ENCODE measurements at regions not wholly inside any gene's neighbourhood (a gene's known extent, or its start where the extent isn't known, plus 50 kb on each side); places are given as distances from the start of the nearest gene placed in this dataset.

DNA sequence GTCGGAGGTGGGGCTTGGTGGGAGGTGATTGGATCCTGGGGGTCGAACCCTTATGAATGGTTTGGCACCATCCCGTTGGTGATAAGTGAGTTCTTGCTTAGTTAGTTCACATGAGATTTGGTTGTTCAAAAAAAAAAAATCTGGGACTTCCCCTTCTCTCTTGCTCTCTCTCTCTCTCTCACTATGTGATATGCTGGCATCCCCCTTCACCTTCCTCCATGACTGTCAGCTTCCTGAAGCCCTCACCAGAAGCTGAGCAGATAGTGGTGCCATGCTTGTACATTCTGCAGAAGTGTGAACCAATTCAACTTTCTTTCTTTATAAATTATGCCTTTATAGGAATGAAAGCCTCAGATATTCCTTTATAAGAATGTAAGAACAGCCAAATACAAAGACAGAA lies 269.7 kb upstream of the APCDD1 start:
- Histone ChIP-seq H3K27me3 (no peaks in the 10 kb centered on the region), H3K27ac (no peak overlapping the region), H3K36me3 (no peaks in the 10 kb centered on the region), H3K4me1 (no peaks in the 10 kb centered on the region), H3K9me3 (no peaks in the 10 kb centered on the region), H3K4me3 (replicated peaks in 1 of 3) (no peak overlapping the region)
- 94 to 95% methylated on average over 3 of the region's 3 CpGs for WGBS, 2 donors
- no peak for DNase-seq
- TF ChIP-seq, protein P1, sequence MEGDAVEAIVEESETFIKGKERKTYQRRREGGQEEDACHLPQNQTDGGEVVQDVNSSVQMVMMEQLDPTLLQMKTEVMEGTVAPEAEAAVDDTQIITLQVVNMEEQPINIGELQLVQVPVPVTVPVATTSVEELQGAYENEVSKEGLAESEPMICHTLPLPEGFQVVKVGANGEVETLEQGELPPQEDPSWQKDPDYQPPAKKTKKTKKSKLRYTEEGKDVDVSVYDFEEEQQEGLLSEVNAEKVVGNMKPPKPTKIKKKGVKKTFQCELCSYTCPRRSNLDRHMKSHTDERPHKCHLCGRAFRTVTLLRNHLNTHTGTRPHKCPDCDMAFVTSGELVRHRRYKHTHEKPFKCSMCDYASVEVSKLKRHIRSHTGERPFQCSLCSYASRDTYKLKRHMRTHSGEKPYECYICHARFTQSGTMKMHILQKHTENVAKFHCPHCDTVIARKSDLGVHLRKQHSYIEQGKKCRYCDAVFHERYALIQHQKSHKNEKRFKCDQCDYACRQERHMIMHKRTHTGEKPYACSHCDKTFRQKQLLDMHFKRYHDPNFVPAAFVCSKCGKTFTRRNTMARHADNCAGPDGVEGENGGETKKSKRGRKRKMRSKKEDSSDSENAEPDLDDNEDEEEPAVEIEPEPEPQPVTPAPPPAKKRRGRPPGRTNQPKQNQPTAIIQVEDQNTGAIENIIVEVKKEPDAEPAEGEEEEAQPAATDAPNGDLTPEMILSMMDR (IDR thresholded peaks at IDR 0.05): no peak
- no peak for TF ChIP-seq POLR2A (IDR thresholded peaks at IDR 0.05)
- intact Hi-C loops (cut with DNase I): no loop called here

DNA sequence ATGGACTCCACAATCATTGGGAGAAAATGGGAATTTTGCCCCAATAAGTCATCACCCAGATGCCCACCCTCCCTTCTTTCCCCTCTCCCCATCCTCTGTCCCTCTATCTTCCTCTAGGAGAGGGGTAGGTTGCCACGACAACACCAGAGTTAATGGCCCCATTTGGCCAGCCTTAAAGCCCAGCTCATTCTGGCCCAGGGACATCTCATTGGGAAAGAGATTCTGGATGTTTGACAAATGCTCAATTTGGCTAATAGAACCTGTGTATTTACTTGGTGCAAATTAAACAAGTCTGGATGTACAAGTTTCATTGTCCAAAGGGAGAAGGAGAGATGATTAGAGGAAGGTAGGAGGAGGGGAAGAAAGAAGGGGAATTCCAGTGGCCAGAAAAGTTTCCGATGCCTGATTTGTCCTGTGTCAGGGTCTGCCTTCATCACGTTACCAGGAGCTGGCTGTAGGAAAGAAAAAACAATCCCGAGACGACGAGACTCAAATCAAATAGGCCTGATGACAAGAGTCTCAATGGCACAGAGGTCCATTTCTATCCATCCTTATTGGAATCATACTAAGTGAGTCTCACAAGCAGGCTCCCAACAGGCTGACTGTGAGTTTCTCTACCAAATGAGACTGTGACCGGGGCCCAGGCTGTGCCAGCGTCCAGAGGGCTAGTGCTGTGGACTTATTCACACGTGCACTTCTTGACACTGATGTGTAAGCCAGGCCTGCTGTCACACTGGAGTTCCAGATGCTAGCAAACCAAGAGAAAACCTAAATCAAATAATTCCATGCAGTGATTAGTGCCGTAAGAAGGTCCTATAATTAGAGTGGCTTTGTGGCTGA lies 265.2 kb upstream of the APCDD1 start:
- Histone ChIP-seq H3K27me3 (no peaks in the 10 kb centered on the region), H3K9me3 (no peaks in the 10 kb centered on the region), H3K36me3 (no peaks in the 10 kb centered on the region), H3K4me1 (no peaks in the 10 kb centered on the region), H3K4me3 (replicated peaks in 1 of 3) (no peak overlapping the region), H3K27ac (no peak overlapping the region)
- DNase-seq: no peak
- intact Hi-C loops (cut with DNase I): no loop called here
- 75 to 83% methylated on average over 10 of the region's 10 CpGs for WGBS, 2 donors
- TF ChIP-seq POLR2A (IDR thresholded peaks at IDR 0.05): no peak
- TF ChIP-seq, protein P1 (IDR thresholded peaks at IDR 0.05): no peak

- intact Hi-C loops (cut with DNase I): no loop called here
- no peak overlapping the region for H3K4me3 ChIP-seq (replicated peaks in 1 of 3)
- no peaks in the 10 kb centered on the region for H3K9me3 ChIP-seq
- no peak overlapping the region for H3K27ac ChIP-seq
- 82 to 88% methylated on average over 4 of the region's 4 CpGs for WGBS, 2 donors
- H3K4me1 ChIP-seq: no peaks in the 10 kb centered on the region
- H3K36me3 ChIP-seq: no peaks in the 10 kb centered on the region
- TF ChIP-seq, protein P1 (IDR thresholded peaks at IDR 0.05): no peak
- no peak for TF ChIP-seq POLR2A (IDR thresholded peaks at IDR 0.05)
- DNase-seq: no peak
- H3K27me3 ChIP-seq: no peaks in the 10 kb centered on the region
These were observed 263.9 kb upstream of the APCDD1 start for GRCh38 chr18:10190564-10190963.

DNA sequence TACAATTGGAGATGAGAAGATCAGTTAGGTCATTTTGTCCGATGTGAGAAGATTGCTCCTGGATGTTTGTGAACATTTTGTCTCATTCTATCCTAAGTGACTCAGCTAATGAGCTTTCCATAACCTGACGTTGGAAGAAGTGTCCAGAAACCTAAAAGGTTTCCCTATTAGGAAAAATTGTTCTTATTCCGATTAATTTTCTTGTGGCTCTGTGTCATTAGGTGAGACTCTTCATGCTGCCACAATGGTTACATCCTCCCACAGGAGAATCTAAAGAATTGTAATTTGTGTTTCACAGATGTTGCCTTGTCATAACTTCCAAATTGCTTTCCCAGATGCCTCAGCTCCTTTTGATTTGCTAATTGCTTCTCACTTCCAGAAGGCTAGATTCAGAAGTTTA lies 261.0 kb upstream of the APCDD1 start:
- Histone ChIP-seq H3K4me3 (replicated peaks in 1 of 3) (no peak overlapping the region), H3K9me3 (no peaks in the 10 kb centered on the region), H3K27ac (no peak overlapping the region), H3K36me3 (no peaks in the 10 kb centered on the region), H3K4me1 (no peaks in the 10 kb centered on the region), H3K27me3 (no peaks in the 10 kb centered on the region)
- WGBS, 2 donors: 95 to 96% methylated on average over 3 of the region's 3 CpGs
- TF ChIP-seq, protein P1 (IDR thresholded peaks at IDR 0.05): no peak
- no peak for TF ChIP-seq POLR2A (IDR thresholded peaks at IDR 0.05)
- no peak for DNase-seq
- intact Hi-C loops (cut with DNase I): no loop called here

GRCh38 chr18:10194592-10194991 lies 259.8 kb upstream of the APCDD1 start:
- no peak for DNase-seq
- no peak overlapping the region for H3K27ac ChIP-seq
- intact Hi-C loops (cut with DNase I): no loop called here
- 49 to 54% methylated on average over 4 of the region's 4 CpGs for whole genome bisulfite sequencing, 2 donors
- no peaks in the 10 kb centered on the region for H3K36me3 ChIP-seq
- no peaks in the 10 kb centered on the region for H3K9me3 ChIP-seq
- H3K4me1 ChIP-seq: no peaks in the 10 kb centered on the region
- no peak overlapping the region for H3K4me3 ChIP-seq (replicated peaks in 1 of 3)
- no peaks in the 10 kb centered on the region for H3K27me3 ChIP-seq
- TF ChIP-seq POLR2A (IDR thresholded peaks at IDR 0.05): no peak
- TF ChIP-seq, protein P1 (IDR thresholded peaks at IDR 0.05): no peak
